ENCODE measurements at regions not wholly inside any gene's neighbourhood (a gene's known extent, or its start where the extent isn't known, plus 50 kb on each side); places are given as distances from the start of the nearest gene placed in this dataset.
A peak's percentile ranks its signal among the peaks of the same experiment; 100 is the strongest.

- peak; percentile 96 for DNase-seq
Measured at GRCh38 chr5:163963881-163964280, 458.5 kb downstream of the MAT2B start.

GRCh38 chr5:163964671-163965070 is 459.3 kb downstream of the MAT2B start:
- peak; percentile 88 for DNase-seq

GRCh38 chr5:163967268-163967667 is 461.8 kb downstream of the MAT2B start:
- DNase-seq, result no peak

GRCh38 chr5:163968651-163969050 is 463.2 kb downstream of the MAT2B start:
- DNase-seq, result no peak

- no peak for DNase-seq
Measured at GRCh38 chr5:163976696-163977095, 471.3 kb downstream of the MAT2B start.

- DNase-seq, result no peak
Measured at GRCh38 chr5:163978897-163979296, 473.5 kb downstream of the MAT2B start.

- DNase-seq, result no peak
Measured at GRCh38 chr5:163988566-163988965, 483.1 kb downstream of the MAT2B start.

- DNase-seq, result no peak
Measured at GRCh38 chr5:163993126-163993525, 487.7 kb downstream of the MAT2B start.

- DNase-seq, result no peak
Measured at GRCh38 chr5:163995206-163995605, 489.8 kb downstream of the MAT2B start.

GRCh38 chr5:163997965-163998364 is 492.5 kb downstream of the MAT2B start:
- DNase-seq, result no peak

GRCh38 chr5:164000241-164000640 is 494.8 kb downstream of the MAT2B start:
- peak; percentile 36 for DNase-seq

GRCh38 chr5:164000819-164001218 is 495.4 kb downstream of the MAT2B start:
- DNase-seq, result no peak

GRCh38 chr5:164002214-164002613 is 496.8 kb downstream of the MAT2B start:
- DNase-seq, result no peak

- peak; percentile 26 for DNase-seq
Measured at GRCh38 chr5:164002628-164003027, 497.2 kb downstream of the MAT2B start.

- no peak for DNase-seq
Measured at GRCh38 chr5:164005071-164005470, 499.7 kb downstream of the MAT2B start.

GRCh38 chr5:164007064-164007463 is 501.6 kb downstream of the MAT2B start:
- DNase-seq, result no peak

- no peak for DNase-seq
Measured at GRCh38 chr5:164009621-164010020, 504.2 kb downstream of the MAT2B start.

- DNase-seq, result no peak
Measured at GRCh38 chr5:164010900-164011299, 505.5 kb downstream of the MAT2B start.

- DNase-seq, result no peak
Measured at GRCh38 chr5:164012371-164012770, 507.0 kb downstream of the MAT2B start.

GRCh38 chr5:164013077-164013670 is 507.8 kb downstream of the MAT2B start:
- peak; percentile 86 for DNase-seq

GRCh38 chr5:164020116-164020515 is 514.7 kb downstream of the MAT2B start:
- no peak for DNase-seq

GRCh38 chr5:164027738-164028137 is 522.3 kb downstream of the MAT2B start:
- no peak for DNase-seq

- DNase-seq, result no peak
Measured at GRCh38 chr5:164038128-164038783, 532.8 kb downstream of the MAT2B start.

- DNase-seq, result no peak
Measured at GRCh38 chr5:164041105-164041504, 535.7 kb downstream of the MAT2B start.

GRCh38 chr5:164048359-164048926 is 543.0 kb downstream of the MAT2B start:
- DNase-seq, result peak; percentile 24
